ENCODE measurements at regions not wholly inside any gene's neighbourhood (a gene's known extent, or its start where the extent isn't known, plus 50 kb on each side); places are given as distances from the start of the nearest gene placed in this dataset.
"Not testable (repeated sequence)": the region's sequence is repeated elsewhere in the genome, so short reads cannot be mapped to it uniquely, and the experiment has no call there.

DNA sequence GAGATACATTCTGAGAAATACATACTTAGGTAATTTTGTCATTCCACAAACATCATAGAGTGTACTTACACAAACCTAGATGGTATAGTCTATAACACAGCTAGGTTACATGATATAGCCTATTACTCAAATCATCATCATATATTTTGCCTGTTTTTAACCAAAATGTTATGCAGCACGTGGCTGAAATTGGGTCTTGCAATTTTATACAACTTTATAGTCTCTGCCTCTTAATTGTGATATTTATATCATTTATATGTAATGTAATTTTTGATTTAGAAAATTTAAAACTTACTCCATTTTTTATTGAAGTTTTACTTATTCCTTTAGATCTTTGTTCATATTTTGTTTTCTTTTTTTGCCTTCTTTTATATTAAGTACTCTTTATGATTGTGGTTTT lies 350.7 kb upstream of the DCN start:
- DNase-seq (ENCODE audit: low spot score): no peak

DNA sequence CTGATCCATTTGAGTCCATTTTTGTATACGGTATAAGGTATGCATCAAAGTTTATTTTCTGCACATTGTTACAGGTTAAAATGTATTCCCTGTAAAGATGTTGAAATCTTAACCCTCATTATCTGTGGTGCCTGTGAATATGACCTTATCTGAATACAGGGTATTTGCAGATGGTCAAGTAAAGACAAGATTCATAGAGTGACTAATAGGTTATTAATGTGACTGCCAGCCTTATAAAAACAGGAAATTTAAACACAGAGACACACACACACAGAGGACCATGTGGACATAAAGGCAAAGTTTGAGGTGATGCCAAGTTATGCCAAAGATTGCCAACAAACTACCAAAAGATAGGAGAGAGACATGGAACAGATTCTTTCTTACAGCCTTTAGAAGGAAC lies 347.2 kb upstream of the DCN start:
- no peak for DNase-seq (ENCODE audit: low spot score)

DNA sequence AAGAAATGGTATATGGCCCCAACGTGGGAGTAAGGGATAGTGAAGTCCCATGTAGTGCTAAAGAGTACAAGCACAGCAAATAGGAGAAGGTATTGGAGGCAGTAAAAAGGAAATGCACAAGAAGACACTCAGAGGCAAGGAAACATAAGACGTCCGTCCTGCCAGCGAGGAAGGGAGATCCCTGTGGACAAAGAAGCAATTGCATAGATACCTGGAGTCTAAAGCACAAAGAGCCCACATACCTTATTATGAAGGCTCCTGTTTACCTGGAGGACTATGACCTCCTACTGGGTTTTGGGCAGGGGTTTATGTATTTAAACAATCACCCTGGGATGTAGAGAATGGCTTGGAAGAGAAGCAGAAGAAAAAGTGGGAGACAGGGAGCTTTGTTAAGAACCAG lies 341.2 kb upstream of the DCN start:
- DNase-seq (ENCODE audit: low spot score): no peak

DNA sequence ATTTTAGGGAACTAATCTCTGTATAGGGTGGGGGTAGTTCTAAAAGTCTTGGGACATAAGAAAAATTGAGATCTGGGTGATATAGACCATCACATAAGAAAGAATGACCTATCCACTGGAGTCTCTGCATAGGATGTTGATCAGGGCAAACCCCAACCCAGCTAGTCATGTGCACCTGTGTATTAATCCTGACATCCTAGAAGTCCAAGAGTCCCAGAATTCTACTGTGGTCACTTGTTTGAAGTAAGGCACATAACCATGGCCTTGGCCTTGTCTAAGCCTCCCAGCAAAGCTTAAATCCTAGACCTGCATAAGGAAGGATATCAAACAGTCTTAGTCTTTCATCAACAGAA lies 334.1 kb upstream of the DCN start:
- DNase-seq (ENCODE audit: low spot score): no peak

DNA sequence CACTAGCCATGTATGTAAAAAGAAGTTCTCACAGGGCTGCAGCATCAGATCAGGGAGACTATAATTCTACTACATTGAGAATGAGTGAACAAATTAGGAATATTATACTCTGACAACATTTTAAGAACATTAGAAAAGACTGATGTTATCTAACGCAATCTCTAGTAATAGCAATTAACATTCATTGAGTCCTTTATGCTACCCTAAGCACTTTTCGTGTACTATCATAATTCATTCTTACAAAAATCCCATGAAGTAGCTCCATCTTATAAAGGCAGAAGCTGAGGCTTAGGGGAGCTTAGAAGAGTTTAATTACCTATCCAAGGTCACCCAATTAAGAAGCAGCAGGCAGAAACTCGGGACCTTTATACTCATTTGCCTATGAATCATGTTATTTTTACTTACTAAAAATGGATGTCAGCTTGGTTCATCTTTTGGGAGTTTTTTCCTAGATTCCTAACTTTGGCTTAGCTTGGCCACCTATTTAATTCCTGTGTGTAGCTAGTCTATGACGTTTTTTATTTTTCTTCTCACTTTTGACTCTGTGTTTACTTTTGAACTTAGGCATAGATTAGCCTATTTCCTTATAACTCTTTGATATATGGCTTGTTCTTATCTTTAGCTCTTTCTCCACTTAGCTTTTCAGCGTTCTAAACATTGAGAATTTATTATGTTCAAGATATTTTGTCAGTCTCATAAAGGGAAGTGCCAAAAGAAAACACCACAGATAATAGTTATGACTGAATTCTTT lies 333.5 kb upstream of the DCN start:
- no peak for DNase-seq (ENCODE audit: low spot score)

DNA sequence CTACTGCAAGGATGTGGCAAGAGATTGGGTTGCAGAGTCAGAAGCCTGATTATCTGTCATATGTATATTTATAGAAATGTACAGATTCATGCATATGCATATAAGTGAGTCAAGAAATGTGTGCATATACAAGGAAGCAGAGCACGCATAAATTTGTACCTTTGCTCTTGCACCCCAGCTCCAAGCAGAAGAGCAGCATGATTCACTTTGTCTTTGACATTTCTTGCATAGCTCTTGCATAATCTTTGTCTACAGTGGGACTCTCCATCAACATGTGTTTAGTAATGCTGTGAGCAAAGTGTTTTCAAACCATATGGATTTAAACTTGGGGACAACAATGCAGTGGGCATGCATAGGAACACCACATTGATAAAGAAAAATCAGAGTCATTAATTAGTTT lies 330.7 kb upstream of the DCN start:
- no peak for DNase-seq (ENCODE audit: low spot score)

DNA sequence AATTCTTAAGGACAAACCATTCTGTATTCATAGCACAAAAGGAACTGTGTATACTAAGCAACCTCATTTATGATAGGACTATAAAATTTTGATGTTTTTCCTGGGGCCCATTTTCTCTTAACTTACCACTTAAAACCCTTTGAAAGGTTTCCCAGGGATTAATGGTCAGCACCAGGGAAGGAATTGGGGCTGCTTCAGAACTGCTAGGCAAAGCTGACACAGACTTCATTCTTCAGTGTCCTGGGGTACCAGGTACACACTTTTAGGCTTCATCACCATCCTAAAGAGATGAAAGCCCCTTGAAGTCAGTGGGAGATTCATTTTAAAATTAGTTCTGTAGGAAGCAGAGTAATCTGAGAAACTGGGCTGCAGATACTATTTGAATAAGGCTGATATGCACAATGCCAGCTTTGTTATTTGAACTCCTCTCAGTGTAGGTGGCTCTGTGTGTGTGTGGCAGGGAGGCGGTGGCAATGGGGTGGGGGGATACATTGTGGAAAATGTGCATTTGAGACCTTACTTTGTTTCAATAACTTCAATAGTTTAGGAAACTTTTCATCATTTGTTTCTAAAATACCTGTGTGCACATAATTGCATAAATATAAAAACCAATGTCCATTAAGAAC lies 329.3 kb upstream of the DCN start:
- no peak for DNase-seq (ENCODE audit: low spot score)

DNA sequence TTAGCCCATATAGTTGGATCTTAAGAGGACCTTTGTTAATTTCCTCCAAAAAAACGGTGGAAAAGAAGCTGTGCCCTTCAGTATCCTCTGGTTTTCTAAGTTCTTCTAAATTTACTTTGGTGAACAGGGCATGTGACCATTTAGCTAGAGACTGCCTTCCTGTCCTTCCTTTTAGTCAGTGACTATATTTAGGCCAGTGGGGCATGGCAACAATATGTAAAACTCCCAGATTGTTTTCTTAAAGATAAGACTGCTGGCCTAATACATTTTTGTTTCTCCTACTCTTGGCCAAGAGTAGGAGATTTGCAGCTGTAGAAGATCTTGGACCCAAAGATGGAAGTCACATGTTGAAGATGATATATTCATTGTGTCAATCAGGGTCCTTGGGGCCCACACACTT lies 325.1 kb upstream of the DCN start:
- no peak for DNase-seq (ENCODE audit: low spot score)

DNA sequence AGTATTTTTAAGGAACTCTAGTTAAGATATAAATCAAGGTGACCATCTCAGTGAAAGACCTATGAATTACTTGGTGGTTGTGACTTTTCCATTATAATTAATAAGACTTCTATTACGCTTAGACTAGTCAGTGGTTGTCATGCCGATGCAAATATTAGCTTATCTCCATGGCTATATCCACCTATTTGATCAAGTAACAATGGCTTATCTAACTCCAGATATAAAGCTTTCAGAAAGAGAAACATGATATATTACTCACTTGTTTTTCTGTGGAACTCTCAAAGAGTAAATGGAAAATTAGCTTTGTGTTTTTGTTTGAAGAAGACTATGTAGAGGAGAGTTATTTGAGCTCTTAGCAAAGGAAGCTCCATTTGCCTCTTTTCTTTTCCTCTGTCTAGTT lies 323.8 kb upstream of the DCN start:
- DNase-seq (ENCODE audit: low spot score): no peak

DNA sequence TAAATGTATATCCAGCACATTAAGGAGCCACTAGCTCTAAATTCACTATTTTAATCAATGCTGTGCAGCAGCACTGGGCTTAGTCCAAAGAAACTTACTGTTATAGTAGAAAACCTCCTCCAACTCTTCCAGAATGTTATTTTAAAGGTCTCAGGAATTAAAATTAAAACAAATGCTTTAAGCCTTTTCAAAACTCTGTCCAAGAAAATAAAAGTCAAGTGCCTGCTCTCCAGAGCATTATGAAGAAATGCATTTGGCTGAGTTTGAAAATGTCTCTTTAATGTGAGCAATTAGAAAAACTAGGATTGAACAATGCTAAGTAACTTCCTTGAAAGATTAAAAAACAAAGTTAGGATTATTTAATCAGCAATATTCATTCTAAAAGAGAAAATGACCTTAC lies 322.4 kb upstream of the DCN start:
- no peak for DNase-seq (ENCODE audit: low spot score)

DNA sequence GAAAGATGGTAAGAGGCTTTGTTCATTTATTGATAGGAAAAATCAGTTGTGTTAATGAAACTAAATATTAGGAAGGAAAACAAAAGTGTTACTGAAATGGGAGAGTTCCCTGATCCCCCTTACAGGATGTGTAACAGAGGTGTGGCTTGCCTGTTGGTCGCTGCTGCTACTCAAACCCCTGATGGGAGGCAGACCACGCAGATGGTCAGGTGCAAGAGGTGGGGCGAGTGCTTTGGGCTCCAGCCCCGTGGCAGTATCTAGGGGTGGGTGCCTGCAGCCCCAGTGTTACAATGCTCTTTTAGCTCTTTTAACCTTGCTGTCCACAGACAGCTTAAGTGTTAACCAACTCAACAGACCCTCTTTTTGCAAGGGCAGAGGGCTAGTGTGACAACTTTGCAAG lies 319.6 kb upstream of the DCN start:
- DNase-seq (ENCODE audit: low spot score): no peak

DNA sequence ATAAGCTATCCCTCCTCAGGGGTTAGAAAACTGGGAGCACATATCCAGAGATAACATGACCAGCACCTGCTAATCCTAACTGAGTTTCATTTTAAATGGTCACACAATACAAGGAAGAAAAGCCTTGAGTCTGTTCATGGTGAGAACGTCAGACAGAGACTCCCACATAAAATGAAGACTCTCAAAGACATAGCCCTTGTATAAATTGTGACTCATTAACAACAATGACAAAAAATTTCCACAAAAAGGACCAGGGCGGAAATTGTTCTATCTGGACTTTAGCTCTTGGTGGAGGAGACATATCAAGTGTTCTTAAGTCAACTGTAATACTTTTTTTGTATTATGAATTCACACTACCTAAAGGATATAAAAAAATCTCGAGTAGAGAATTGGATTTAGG lies 313.7 kb upstream of the DCN start:
- DNase-seq (ENCODE audit: low spot score): no peak

DNA sequence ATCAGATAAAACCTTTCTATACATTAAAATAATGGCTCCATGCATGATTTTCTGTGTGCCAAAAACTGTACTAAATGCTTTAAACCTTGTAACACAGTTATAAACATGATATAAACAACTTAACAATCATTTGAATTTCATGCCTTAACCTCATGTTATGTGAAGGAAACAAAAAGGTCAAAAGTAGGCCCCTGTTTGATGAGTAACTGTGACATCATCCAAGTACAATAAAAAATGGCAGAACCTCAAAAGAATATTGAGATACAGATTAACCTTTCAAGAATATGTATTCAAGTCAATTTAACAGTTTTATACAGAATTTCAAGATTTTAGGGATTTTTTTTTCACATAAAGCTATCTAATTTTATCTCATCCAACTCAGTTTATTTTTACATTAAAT lies 310.7 kb upstream of the DCN start:
- DNase-seq (ENCODE audit: low spot score): no peak

DNA sequence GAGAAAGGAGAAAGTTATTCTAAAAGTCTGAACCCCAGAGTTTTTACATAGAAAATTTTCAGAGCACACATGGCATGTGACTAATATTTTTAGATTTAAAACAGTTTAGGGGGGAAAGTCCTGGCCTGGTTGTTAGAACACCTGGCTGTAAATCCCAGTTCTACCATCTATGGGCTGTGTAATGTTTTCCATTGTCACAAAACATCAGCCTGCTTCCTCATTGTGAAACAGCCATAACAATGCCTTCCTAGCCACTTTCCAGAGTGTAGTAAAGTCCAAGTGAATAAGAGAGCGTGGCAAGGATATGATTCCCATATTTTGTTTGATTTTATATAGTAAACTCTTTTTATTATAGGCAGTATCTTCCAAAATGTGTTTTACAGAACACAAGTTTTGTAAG lies 310.0 kb upstream of the DCN start:
- no peak for DNase-seq (ENCODE audit: low spot score)

DNA sequence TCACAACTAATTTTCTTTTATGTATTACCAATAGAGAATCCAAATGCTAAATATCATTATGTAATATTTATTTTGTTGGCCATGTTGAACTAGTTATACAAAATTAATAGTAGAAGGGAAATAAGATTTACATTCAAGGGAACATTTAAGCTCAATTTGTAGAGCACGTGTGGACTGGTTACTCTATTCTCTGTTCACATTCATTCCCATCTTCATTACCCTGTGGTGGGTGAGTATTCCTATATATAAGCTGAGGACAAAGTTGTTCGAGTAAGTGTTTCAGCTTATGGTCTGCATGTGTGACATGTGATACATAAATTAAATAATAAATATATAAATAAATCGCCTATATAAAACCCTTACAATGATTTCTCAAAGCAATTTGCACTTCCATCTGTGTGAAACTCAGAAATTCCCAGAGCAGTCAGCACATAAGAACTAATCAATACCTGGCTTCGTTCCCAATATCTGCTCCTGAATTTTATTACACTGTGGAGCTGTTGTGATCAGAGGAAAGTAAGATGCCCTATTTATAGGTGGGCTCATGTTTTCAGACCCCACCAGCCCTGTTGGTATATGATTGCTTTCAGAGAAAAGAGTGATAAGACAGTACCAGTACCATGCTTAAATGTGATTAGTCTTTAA lies 308.2 kb upstream of the DCN start:
- no peak for DNase-seq (ENCODE audit: low spot score)

DNA sequence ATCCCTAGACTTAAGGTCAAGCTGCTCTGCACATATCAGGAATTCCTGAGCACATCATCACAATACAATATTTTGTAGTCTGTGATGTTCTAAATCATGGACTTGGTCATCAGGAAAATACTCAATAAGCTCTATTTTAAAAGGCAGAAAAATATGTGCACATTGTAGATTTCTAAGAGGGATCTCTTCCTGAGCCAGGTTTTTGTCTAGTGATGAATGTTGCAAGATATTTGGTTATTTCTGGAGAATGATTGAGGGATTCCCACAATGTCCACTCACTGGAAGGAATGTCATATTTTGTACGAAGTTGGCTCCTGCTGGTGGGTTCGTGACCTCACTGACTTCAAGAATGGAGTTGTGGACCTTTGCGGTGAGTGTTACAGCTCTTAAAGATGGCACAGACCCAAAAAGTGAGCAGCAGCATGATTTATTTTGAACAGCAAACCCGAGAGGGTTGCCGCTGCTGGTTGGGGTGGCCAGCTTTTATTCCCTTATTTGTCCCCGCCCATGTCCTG lies 300.9 kb upstream of the DCN start:
- DNase-seq (ENCODE audit: low spot score): no peak

DNA sequence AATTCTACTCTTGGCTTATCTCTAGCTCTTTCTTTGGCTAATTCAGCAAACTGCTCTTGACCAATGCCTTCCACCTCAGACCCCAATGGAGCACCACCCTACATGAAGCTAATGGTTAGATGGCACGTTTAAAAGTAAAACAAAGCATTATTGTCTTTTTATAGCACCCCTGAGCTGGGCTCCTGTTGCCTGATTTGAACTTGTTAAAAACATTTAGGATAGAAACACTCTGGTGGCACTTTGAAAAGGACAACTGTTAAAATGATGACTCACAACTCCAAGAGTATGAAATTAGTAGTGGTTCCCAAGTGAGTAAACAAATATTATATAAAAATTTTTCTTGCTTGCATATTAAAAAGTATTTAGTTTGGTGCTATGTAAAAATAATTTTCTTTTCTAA lies 299.6 kb upstream of the DCN start:
- DNase-seq (ENCODE audit: low spot score): no peak

DNA sequence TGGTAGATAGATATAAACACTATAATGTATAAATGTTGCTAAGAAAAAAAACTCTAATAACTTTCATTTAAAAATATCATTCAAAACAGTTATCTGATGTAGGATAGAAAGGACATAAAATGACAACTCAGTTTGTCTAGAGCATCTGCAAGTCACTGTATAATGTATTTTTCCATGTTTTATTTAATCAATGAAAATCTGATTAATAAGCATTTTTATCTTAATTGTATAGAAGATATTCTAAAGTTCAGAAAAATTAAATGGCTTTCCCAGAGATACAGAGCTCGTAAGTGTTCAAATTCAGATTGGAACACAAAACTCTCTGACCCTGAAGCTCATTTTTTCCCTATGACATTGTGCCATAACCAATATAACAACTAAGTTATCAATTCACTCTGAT lies 295.9 kb upstream of the DCN start:
- DNase-seq (ENCODE audit: low spot score): no peak

DNA sequence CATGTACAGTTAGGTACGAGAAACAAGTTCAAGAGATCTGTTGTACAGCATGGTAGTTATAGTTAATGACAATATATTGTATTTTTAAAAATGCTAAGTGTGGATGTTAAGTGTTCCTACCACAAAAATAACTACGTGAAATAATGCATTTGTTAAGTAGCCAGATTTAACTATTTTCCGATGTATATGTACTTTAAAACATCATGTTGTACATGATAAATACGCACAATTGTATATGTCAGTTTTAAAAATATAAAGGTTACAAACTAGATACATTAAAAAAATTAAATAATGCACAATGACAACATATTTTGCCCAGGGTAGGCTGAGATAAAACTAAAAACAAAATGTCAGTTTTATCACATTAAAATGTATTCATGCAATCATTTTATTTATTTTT lies 285.1 kb upstream of the DCN start:
- no peak for DNase-seq (ENCODE audit: low spot score)

DNA sequence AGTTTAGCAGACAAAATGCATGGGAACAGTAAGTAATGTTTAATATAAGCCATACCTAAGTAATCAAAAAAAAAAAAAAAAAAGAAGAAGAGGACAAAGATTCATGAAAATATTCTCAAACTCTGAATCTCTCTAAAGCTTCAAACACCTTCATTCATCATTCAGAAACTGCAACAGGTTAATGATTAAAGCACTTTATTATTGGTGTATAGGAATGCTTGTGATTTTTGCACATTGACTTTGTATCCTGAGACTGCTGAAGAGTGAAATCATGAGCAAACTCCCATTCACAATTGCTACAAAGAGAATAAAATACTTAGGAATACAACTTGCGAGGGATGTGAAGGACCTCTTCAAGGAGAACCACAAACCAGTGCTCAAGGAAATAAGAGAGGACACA lies 278.4 kb upstream of the DCN start:
- no peak for DNase-seq (ENCODE audit: low spot score)

DNA sequence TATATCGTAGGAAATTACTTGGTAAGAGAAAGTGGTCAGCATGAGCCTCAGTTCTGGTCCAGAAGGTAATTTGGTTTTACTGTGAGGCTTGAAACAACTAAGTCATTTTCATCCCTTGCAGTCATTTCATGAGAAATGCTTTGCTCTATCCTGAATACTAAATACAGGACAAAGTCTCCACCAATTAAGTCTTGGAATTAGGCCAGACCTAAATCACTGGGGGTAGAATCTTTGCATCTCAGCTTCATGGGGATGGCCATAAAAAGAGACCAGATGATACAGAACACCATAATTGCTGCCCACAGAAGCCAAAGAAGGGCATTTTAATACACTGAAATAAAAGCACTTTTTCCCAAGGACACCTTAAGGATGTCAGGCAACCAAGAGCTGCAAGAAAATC lies 277.9 kb upstream of the DCN start:
- no peak for DNase-seq (ENCODE audit: low spot score)

DNA sequence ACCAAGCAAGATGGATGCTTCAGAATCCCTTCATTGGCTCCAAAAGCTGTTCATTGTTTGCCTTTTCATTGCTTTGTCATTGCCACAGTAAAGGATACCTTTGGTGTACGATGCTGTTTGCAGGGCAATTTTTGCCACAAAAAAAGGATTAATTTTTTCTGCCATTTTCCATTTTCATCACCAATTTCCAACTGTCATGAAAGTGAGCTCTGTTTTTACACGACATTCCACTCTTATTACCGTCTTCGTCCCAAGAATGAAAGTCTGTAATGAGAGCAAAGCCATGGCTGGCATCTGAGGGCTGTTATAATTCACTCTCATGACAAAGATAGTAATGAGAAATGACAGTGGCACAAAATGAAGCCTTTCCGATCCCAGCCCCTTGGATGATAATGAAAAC lies 272.7 kb upstream of the DCN start:
- DNase-seq (ENCODE audit: low spot score): no peak

DNA sequence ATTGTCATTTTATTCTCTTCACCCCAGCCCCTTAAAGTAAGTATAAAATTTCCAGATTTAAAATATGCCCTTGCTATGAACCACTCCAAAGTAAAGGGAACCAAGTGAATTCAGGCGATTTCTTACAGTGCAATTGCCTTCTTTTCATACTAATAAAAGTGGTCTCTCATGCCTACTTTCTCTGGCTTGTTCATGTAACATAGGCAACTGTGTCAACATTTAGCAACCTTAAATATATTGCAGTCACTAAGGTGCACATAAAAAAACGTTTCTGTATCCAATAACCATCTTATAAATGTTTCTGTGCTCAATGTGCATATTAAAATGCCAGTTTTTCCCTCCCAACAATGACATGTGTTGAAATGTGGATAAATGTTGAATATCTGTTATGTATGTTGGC lies 271.6 kb upstream of the DCN start:
- no peak for DNase-seq (ENCODE audit: low spot score)

DNA sequence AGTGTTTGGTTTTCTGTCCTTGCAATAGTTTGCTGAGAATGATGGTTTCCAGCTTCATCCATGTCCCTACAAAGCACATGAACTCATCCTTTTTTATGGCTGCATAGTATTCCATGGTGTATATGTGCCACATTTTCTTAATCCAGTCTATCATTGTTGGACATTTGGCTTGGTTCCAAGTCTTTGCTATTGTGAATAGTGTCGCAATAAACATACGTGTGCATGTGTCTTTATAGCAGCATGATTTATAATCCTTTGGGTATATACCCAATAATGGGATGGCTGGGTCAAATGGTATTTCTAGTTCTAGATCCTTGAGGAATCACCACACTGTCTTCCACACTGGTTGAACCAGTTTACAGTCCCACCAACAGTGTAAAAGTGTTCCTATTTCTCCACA lies 269.8 kb upstream of the DCN start:
- not testable (repeated sequence) for DNase-seq (ENCODE audit: low spot score)

Measured in CD4-positive, alpha-beta T cell treated with Interleukin-2 at 100 ng/mL for 4 hours (primary cell).